ENCODE measurements at regions not wholly inside any gene's neighbourhood (a gene's known extent, or its start where the extent isn't known, plus 50 kb on each side); places are given as distances from the start of the nearest gene placed in this dataset.

GRCh38 chr2:42880738-42881690, 88.6 kb upstream of the HAAO start:
- DNase-seq (ENCODE audit: extremely low spot score): no peak
- POLR2A ChIA-PET: no interaction called here
- CTCF ChIA-PET: interaction anchor here (1.2 to 2.1 kb wide), 4 partner anchors 13 to 23 kb away, joined by 3 to 8 read pairs (median 4); no protein-coding TSS in a partner anchor
- TF ChIP-seq, protein P1, sequence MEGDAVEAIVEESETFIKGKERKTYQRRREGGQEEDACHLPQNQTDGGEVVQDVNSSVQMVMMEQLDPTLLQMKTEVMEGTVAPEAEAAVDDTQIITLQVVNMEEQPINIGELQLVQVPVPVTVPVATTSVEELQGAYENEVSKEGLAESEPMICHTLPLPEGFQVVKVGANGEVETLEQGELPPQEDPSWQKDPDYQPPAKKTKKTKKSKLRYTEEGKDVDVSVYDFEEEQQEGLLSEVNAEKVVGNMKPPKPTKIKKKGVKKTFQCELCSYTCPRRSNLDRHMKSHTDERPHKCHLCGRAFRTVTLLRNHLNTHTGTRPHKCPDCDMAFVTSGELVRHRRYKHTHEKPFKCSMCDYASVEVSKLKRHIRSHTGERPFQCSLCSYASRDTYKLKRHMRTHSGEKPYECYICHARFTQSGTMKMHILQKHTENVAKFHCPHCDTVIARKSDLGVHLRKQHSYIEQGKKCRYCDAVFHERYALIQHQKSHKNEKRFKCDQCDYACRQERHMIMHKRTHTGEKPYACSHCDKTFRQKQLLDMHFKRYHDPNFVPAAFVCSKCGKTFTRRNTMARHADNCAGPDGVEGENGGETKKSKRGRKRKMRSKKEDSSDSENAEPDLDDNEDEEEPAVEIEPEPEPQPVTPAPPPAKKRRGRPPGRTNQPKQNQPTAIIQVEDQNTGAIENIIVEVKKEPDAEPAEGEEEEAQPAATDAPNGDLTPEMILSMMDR (IDR thresholded peaks at IDR 0.05; ENCODE audit: control extremely low read depth, extremely low read depth, low read depth, missing control alignments): no peak

GRCh38 chr2:42879913-42880737, 87.7 kb upstream of the HAAO start:
- ChIA-PET CTCF (interaction anchor here (1.2 to 1.6 kb wide), 4 partner anchors 14 to 52 kb away, joined by 3 to 4 read pairs (median 4); no protein-coding TSS in a partner anchor), POLR2A (no interaction called here)

GRCh38 chr2:42879121-42879705, 86.8 kb upstream of the HAAO start:
- TF ChIP-seq, protein P1 (IDR thresholded peaks at IDR 0.05; ENCODE audit: control extremely low read depth, extremely low read depth, low read depth, missing control alignments): no peak
- ChIA-PET POLR2A (no interaction called here), CTCF (interaction anchor here (0.8 to 1.7 kb wide), 6 partner anchors 12 to 605 kb away, joined by 3 to 4 read pairs (median 3); no protein-coding TSS in a partner anchor)
- DNase-seq (ENCODE audit: extremely low spot score): peak; percentile 18

More at GRCh38 chr2:42879913-42880737, 87.7 kb upstream of the HAAO start:
- DNase-seq (ENCODE audit: extremely low spot score): peak; percentile 4
- TF ChIP-seq, protein P1 (IDR thresholded peaks at IDR 0.05; ENCODE audit: control extremely low read depth, extremely low read depth, low read depth, missing control alignments): no peak

- DNase-seq (ENCODE audit: extremely low spot score): peak; percentile 71
- TF ChIP-seq, protein P1 (IDR thresholded peaks at IDR 0.05; ENCODE audit: control extremely low read depth, extremely low read depth, low read depth, missing control alignments): no peak
- ChIA-PET POLR2A (no interaction called here), CTCF (interaction anchor here (0.8 to 1.7 kb wide), 5 partner anchors 11 to 605 kb away, joined by 3 to 4 read pairs (median 3); no protein-coding TSS in a partner anchor)
Measured at GRCh38 chr2:42878581-42878980, 86.2 kb upstream of the HAAO start.

DNA sequence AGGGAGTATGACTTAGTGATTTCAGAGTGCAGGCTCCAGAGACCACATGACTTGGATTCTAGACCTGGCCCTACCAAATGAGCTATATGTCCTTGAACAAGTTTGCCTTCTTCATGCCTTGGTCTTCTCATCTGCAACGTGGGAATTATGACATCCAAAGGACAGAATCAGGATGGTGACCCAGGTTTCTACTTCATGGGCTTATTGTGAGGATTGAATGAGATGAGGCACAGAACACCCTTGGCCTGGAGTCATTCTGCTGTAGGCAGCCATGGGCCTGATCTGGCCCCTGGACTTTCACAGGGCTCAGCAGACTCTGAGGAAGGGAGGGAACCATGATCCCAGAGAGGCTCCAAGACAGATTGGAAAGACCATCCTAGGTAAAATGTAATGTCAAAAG, 85.6 kb upstream of the HAAO start:
- DNase-seq (ENCODE audit: extremely low spot score): peak; percentile 5
- TF ChIP-seq, protein P1 (IDR thresholded peaks at IDR 0.05; ENCODE audit: control extremely low read depth, extremely low read depth, low read depth, missing control alignments): no peak
- CTCF ChIA-PET: interaction anchor here (0.8 to 1.7 kb wide), 5 partner anchors 20 to 606 kb away, joined by 3 to 5 read pairs (median 3); no protein-coding TSS in a partner anchor
- POLR2A ChIA-PET: no interaction called here

Measured in GM10248 (cell line).